ENCODE measurements at regions not wholly inside any gene's neighbourhood (a gene's known extent, or its start where the extent isn't known, plus 50 kb on each side); places are given as distances from the start of the nearest gene placed in this dataset.

DNA sequence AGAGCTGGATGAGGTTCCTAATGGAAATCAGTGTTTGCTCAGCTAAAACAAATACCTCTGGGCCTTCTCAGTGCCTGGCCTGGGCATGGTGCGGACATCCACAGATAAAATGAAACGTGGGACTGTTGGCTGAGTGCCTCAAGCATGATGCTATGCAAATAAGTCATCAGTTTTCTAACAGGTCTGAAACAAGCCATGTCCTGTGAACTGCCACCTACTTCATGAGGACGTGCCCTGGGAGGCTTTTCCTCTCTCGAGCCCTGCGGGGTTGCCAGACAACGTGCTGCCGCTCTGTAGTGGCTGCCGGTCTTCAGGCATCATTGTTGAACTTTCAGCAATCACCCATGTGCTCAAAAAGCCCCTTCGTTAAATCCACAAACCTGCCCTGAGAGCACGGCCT, 240.4 kb upstream of the IRX2 start:
- TF ChIP-seq, protein P1, sequence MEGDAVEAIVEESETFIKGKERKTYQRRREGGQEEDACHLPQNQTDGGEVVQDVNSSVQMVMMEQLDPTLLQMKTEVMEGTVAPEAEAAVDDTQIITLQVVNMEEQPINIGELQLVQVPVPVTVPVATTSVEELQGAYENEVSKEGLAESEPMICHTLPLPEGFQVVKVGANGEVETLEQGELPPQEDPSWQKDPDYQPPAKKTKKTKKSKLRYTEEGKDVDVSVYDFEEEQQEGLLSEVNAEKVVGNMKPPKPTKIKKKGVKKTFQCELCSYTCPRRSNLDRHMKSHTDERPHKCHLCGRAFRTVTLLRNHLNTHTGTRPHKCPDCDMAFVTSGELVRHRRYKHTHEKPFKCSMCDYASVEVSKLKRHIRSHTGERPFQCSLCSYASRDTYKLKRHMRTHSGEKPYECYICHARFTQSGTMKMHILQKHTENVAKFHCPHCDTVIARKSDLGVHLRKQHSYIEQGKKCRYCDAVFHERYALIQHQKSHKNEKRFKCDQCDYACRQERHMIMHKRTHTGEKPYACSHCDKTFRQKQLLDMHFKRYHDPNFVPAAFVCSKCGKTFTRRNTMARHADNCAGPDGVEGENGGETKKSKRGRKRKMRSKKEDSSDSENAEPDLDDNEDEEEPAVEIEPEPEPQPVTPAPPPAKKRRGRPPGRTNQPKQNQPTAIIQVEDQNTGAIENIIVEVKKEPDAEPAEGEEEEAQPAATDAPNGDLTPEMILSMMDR (IDR thresholded peaks at IDR 0.05), result no peak
- no peak for TF ChIP-seq POLR2A (IDR thresholded peaks at IDR 0.05)

Data from lower leg skin (tissue), 3 donors.